Endothelial cell (in vitro differentiated cells): ENCODE measurements at regions not wholly inside any gene's neighbourhood (a gene's known extent, or its start where the extent isn't known, plus 50 kb on each side); places are given as distances from the start of the nearest gene placed in this dataset.

Source experiments
- DNase-seq: peaks from one replicate; pipeline ENCODE4 v3.0.0; 2021; ENCODE audit warnings: low spot score
- H3K27ac Mint-ChIP-seq: one replicate; pipeline ENCODE4 v1.8.0; 2021; ENCODE audit warnings: mixed read lengths, inconsistent platforms; ENCODE audit not compliant: unreplicated experiment
- H3K27me3 Mint-ChIP-seq: one replicate; pipeline ENCODE4 v1.8.0; 2021; ENCODE audit warnings: mild to moderate bottlenecking, moderate library complexity, mixed read lengths, inconsistent platforms; ENCODE audit not compliant: unreplicated experiment
- H3K36me3 Mint-ChIP-seq: one replicate; pipeline ENCODE4 v1.8.0; 2021; ENCODE audit warnings: mild to moderate bottlenecking, low read depth, mixed read lengths, inconsistent platforms; ENCODE audit not compliant: unreplicated experiment
- H3K4me1 Mint-ChIP-seq: one replicate; pipeline ENCODE4 v1.8.0; 2021; ENCODE audit warnings: mild to moderate bottlenecking, mixed read lengths, inconsistent platforms; ENCODE audit not compliant: unreplicated experiment
- H3K4me3 Mint-ChIP-seq: one replicate; pipeline ENCODE4 v1.8.0; 2021; ENCODE audit warnings: mild to moderate bottlenecking, mixed read lengths, inconsistent platforms; ENCODE audit not compliant: unreplicated experiment
- H3K9me3 Mint-ChIP-seq: one replicate; pipeline ENCODE4 v1.8.0; 2021; ENCODE audit warnings: mixed read lengths, inconsistent platforms; ENCODE audit not compliant: unreplicated experiment
- CTCF ChIP-seq: fragments of 200-600 bp; sonication (generic); IDR thresholded peaks from one replicate; pipeline ENCODE4 v1.5.0; 2021; ENCODE audit warnings: antibody characterized with exemption; ENCODE audit not compliant: unreplicated experiment

GRCh38 chr10:1872151-1872726 is 134.9 kb upstream of the ADARB2 start:
- H3K36me3 Mint-ChIP-seq = no peaks in the 10 kb centered on the region
- H3K4me1 Mint-ChIP-seq = no peaks in the 10 kb centered on the region
- no peak overlapping the region for H3K27ac Mint-ChIP-seq
- H3K4me3 Mint-ChIP-seq = no peak overlapping the region
- no peaks in the 10 kb centered on the region for H3K9me3 Mint-ChIP-seq
- TF ChIP-seq CTCF = no peak
- DNase-seq = no peak
- H3K27me3 Mint-ChIP-seq = peaks cover 5% of the 10 kb centered on the region

GRCh38 chr10:1870491-1870890 is 133.2 kb upstream of the ADARB2 start:
- no peaks in the 10 kb centered on the region for H3K4me1 Mint-ChIP-seq
- no peaks in the 10 kb centered on the region for H3K36me3 Mint-ChIP-seq
- no peak overlapping the region for H3K4me3 Mint-ChIP-seq
- H3K27me3 Mint-ChIP-seq = peaks cover 5% of the 10 kb centered on the region
- TF ChIP-seq CTCF = no peak
- no peaks in the 10 kb centered on the region for H3K9me3 Mint-ChIP-seq
- no peak overlapping the region for H3K27ac Mint-ChIP-seq
- DNase-seq = no peak

- Mint-ChIP-seq H3K27ac (no peak overlapping the region), H3K4me3 (no peak overlapping the region), H3K27me3 (peaks cover 5% of the 10 kb centered on the region), H3K4me1 (no peaks in the 10 kb centered on the region), H3K36me3 (no peaks in the 10 kb centered on the region), H3K9me3 (no peaks in the 10 kb centered on the region)
- DNase-seq = no peak
- no peak for TF ChIP-seq CTCF
These were observed 132.5 kb upstream of the ADARB2 start for GRCh38 chr10:1869861-1870260.

- H3K9me3 Mint-ChIP-seq = no peaks in the 10 kb centered on the region
- H3K27ac Mint-ChIP-seq = no peak overlapping the region
- H3K4me3 Mint-ChIP-seq = no peak overlapping the region
- H3K27me3 Mint-ChIP-seq = peaks cover 3% of the 10 kb centered on the region
- H3K4me1 Mint-ChIP-seq = no peaks in the 10 kb centered on the region
- peaks cover 5% of the 10 kb centered on the region for H3K36me3 Mint-ChIP-seq
- DNase-seq = no peak
- no peak for TF ChIP-seq CTCF
These were observed 123.0 kb upstream of the ADARB2 start for GRCh38 chr10:1860351-1860750.

- TF ChIP-seq CTCF = no peak
- H3K4me3 Mint-ChIP-seq = no peak overlapping the region
- H3K4me1 Mint-ChIP-seq = no peaks in the 10 kb centered on the region
- H3K27me3 Mint-ChIP-seq = peaks cover 3% of the 10 kb centered on the region
- no peak for DNase-seq
- peaks cover 3% of the 10 kb centered on the region for H3K36me3 Mint-ChIP-seq
- no peak overlapping the region for H3K27ac Mint-ChIP-seq
- H3K9me3 Mint-ChIP-seq = no peaks in the 10 kb centered on the region
These were observed 121.2 kb upstream of the ADARB2 start for GRCh38 chr10:1858547-1858946.
